GM19240 (cell line): ENCODE measurements at regions not wholly inside any gene's neighbourhood (a gene's known extent, or its start where the extent isn't known, plus 50 kb on each side); places are given as distances from the start of the nearest gene placed in this dataset.
"Not testable (repeated sequence)": the region's sequence is repeated elsewhere in the genome, so short reads cannot be mapped to it uniquely, and the experiment has no call there.

ENCODE experiments used
- DNase-seq: peaks from one replicate; pipeline ENCODE4 v3.0.0; 2011; ENCODE audit warnings: low spot score; ENCODE audit not compliant: insufficient read length

DNA sequence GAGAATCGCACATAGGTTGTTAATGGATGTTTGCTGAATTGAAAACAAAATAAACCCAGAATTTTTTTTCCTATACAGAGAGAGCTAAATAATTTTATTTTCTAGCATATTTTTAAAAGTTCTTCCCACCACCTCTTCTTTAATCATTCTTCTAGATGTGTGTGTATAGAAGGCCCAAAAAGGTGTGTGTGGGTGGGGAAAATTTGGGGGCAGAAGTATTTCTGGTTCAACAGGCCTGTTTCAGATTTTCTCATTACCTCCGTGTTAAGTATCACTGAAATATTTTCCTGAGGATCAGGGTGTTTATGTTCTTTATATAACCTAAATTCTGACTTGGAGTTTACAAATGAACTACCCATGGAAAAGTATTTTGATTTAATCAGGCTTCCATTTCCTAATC is 144.2 kb upstream of the ZNF804B start:
- DNase-seq, result no peak

DNA sequence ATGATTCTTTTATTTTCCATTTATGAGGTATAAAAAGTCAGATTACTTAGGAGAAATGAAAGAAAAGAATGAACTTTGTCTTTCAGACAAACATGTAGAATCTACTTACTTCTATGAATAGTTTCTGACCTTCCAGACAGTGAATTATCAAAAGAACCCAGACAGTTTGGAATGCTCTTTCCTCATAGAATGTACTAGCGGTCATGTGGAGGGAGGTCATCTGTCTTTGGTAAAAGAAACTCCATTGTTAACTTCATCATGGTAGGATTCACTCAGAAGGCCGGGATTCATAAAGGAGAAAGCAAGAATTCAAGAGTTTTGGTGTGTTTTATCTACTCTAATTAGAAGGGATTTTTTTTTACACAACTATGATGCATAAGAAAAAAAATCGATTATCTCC is 144.8 kb upstream of the ZNF804B start:
- DNase-seq, result no peak

DNA sequence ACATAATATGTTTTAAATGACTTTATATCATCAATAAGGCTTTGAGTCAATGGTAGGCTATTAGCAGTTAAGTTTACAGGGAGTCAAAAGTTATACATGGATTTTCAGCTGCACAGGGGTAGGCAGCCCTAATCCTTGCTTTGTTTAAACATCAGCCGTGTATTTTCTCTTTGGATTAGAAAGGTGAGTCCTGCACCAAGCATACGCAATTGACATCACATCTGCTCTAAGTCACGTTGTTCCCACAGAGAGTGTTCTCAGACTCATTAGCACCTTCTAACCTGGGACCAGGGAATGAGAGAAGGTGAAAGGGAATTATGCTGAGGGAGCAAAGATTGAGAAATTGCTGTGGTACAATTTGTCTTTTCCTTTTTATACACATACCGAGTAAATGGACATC is 148.6 kb upstream of the ZNF804B start:
- no peak for DNase-seq

DNA sequence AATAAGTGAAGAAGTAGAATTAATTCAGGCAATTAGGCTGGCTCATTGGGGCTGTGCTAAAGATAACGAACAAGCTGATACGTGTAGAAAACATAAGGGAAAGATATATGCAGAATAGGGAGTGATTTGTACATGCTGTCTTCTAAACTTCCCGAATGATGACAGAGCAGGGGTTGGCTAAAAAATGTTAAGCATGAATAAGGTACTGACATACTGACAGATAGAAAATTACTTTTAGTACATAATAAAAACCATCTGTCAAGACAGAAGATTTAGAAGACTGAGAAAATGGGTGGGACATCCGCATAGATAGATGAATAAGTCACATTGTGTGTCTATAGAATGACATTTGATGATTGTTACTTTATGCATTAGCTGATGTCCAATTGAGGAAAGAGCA is 158.8 kb upstream of the ZNF804B start:
- DNase-seq, result no peak

DNA sequence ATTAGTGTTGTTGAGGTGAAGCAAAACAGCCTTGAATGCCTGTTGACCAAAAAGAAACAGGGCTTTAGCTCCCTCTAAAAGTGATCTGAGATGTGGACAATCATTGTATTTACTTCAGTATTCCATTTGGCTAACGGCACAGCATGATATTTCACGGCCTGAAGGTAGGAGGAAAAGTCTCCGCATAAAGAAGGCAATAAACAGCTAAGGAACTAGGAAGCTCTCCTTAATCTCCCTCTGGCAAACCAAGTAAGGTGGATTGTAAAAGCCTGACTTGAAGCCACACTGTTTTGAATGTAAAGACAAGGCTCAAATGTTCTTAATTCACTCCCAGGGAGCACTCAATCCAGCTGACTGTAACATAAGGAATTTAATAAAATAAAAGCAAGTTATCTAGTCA is 160.0 kb upstream of the ZNF804B start:
- DNase-seq, result no peak

DNA sequence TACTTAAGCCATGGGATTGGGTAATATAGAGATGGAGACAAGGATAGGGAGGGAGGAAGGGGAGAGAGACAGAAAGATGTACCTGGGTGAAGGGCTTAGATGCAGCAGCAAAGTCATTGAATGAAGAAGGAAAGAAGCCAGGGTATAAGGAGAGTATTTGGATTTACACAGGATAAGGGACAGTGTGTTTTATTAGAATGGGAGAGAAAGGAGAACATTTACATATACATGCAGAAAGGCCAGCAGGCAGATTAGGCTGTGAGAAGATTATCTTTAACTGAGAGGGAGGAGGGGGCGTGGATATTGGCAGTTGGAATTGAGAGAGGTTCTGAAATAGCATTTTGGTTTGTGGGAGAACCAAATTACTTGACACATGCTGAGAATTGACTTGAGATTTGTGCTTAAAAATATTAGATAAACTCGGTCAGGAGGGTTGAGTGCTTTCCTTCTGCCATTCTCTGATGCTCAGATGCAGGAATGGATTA is 161.5 kb upstream of the ZNF804B start:
- no peak for DNase-seq

DNA sequence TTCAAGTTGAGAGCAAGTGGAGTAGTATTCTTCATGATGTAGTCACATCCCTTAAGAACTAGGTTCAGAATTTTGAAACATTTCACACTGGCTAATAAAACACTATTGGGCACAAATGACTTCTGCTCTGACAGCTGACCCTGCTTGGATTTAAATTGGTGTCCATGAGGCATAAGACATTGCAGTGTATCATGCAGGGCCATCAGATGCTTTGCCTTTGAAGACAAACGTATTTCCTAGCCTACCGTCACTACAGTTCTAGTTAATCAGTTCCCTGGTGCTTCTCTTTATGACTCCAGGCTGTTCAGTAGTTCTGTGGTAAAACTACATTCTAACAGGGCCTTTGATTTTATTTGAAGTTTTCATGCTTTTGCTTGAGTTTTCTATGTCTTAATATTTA is 168.5 kb upstream of the ZNF804B start:
- no peak for DNase-seq

DNA sequence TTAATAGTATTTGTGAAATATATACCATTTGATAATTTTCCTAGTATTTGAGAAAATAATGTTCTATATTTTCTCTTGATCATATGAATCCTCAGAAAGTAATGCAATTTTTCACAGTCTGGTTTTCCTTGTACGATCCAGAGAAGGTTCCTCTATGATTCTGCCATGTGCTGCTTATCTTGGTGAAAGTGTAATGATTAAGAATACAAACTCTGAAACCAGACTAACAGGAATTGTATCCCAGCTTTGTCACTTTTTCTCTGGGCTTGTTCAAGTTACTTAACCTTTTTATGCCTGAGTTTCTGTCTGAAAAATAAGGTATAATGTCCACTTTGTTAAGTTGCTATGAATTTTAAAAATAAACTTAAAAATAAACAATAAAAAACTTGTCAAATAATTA is 169.6 kb upstream of the ZNF804B start:
- DNase-seq, result no peak

DNA sequence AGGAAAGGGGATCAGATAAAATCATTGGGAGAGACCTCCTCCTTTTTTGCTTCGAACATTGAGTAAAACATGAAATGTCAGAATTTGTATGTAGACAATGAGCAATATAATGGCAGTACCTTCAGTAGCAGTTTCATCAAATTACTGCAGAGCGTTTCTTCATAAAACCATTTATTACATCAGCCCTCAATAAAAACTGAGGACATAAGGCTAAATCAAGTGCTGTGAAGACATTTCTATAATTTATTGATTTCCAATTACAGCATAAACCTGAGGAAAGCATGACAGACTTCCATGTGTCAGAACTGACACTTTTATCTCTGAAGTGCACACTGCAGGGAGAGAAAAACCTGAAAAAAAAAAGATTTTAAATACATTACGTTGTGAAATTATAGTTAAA is 172.6 kb upstream of the ZNF804B start:
- DNase-seq, result no peak

DNA sequence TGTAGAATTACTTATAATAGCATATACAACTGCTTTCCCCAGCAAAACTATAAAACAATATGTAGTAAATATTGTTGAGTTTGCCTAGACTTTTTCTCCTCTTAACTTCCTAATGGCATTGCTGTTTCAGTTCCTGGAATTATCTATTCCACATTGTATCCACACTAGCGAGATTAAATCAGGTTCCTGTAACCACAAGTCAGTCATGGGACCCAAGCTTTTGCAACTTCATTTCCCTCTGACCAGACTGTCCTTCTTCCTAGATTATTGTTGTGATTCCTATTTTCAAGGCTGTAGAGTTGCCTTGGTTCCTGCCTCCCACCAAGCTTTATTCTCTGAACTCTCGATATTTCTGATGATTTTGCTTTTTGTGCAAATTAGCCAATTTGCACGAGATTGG is 173.3 kb upstream of the ZNF804B start:
- DNase-seq, result no peak

DNA sequence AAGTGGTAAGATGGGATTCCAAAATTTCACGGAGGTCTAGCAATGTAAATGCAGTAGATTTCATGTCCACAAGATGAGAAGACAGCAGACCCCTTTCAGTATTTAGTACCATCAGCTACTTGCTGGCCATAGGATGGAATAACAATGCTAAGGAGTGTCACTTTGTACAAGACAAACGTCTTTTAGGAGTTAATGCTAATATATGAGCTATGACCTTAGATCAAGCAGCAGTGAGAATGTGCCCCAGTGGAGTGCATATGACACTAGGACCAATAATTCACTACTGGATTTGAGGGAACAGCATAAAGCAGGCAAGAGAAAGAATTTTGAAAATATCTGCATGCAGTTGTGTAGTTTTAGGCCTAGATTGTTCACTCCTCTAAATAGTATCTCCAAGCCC is 182.8 kb upstream of the ZNF804B start:
- DNase-seq, result no peak

DNA sequence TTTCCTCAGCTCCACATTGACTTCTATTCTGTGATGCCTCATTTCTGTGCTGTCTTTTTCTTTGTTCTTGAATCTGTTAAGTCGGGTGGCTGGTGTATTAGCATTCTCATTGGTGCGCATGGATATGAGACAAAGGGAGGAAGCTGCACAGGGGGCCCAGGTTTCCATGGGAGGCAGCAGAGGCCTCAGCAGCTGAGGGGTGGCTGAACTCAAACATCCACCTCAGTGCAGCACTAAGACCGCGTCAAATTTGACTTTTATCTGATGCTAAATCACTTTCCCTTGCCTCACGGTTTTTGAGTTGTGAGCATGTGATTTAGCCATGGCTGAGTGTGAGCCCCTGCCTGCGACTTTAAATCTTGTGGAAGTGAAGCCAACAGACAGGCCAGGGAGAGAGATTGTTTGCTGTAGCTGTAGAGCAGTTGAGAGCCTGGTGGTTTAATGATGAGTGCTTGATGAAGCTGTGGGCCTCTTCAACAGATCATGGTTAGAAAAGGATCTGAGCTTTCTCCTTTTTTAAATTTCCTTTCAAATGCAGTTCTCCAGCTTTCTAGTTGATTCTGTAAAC is 193.3 kb upstream of the ZNF804B start:
- no peak for DNase-seq

DNA sequence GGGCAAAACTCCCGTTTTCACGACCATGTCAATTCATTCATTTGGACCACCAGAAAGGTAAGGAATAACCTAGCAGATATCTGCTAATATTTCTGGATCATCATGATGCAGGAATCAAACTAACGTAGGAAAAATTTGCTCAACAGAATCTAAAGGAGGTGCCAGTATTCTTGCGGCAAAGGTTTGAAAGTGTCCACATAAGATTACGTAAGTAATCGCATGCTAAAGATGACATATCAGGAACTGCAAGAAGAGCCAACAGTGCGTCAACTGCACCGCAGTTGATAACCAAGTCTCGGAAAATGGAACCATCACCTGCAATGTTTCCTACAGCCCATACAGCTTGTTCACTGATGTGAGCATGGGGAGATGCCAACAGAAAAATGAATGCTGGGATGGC is 194.1 kb upstream of the ZNF804B start:
- no peak for DNase-seq

DNA sequence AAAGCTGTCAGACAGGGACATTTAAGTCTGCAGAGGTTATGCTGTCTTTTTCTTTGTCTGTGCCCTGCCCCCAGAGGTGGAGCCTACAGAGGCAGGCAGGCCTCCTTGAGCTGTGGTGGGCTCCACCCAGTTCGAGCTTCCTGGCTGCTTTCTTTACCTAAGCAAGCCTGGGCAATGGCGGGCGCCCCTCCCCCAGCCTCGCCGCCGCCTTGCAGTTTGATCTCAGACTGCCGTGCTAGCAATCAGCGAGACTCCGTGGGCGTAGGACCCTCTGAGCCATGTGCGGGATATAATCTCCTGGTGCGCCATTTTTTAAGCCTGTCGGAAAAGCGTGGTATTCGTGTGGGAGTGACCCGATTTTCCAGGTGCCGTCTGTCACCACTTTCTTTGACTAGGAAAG is 203.1 kb upstream of the ZNF804B start:
- not testable (repeated sequence) for DNase-seq

DNA sequence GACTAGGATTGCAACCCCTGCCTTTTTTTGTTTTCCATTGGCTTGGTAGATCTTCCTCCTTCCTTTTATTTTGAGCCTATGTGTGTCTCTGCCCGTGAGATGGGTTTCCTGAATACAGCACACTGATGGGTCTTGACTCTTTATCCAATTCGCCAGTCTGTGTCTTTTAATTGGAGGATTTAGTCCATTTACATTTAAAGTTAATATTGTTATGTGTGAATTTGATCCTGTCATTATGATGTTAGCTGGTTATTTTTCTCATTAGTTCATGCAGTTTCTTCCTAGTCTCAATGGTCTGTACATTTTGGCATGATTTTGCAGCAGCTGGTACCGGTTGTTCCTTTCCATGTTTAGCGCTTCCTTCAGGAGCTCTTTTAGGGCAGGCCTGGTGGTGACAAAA is 204.7 kb upstream of the ZNF804B start:
- not testable (repeated sequence) for DNase-seq

DNA sequence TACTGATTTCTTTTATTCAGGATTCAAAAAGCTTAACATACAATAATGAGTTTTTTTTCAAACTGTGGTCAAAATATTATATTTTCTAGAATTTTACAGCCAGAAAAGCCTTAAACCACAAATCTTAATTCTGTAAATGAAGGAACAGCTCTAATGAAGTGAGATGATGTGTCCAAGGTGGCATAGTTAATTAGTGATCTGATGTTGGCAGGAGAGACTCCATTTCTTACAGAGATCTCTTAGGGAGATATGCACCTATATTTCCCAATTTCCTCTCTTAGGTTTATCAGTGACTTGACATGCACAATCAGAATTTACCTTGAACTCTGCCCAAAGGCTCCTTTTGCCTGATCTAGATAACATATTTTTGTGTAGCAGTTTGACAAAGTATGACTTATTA is 211.1 kb upstream of the ZNF804B start:
- DNase-seq, result no peak

DNA sequence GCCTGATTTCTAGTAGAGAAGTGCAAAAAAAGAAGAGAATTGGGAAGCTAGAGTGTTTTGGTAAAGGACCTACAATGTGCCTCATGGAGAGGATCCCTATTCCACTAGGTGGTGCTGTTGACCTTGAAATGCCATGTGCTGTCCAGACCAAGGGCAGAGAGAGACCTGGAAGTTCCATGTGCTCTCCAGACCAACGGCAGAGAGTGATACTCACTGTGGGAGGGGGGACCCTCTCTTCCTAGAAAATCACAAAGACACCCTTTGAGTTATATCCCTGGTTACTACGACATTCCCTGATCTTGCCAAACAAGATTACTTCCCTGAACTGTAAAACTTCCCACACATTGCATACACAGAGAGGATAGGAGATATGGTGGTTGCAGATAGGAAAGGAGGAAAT is 212.7 kb upstream of the ZNF804B start:
- peak; percentile 2 for DNase-seq

DNA sequence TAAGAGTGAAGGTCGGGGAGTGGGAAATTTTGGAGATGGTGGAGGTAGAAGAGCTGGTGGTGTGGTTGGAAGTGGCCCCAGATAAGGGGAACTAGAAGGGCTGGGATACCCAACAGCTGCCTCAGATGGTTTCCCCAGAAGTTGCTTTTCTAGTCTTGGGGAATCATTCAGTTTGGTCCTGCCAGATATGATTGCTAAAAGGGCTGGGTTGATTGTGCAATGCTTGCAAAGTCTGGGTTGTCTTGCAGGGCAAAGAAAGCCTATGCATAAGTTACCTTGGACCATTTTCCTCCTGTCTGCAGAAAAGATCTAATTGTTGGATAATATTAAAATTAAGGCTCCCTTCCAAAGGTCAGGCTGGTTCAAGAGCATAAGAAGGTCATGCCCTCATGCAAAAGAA is 213.8 kb upstream of the ZNF804B start:
- no peak for DNase-seq

DNA sequence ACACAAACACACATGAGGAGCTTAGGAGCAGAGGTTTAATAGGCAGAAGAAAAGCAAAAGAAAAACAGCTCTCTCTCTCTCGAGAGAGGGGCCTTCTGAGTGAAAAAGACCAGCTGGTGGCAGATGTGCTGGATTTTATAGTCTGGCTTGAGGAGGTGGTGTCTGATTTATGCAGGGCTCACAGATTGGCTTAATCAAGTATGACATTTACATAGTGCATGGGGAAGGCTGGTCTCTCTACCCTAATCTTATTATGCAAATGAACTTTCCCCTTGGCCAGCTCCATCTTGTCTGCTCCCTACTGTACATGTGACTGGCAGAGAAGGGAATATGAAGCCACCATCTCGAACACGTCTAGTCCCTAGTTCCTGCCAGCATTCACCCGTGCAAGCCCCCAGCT is 219.5 kb upstream of the ZNF804B start:
- DNase-seq, result no peak

DNA sequence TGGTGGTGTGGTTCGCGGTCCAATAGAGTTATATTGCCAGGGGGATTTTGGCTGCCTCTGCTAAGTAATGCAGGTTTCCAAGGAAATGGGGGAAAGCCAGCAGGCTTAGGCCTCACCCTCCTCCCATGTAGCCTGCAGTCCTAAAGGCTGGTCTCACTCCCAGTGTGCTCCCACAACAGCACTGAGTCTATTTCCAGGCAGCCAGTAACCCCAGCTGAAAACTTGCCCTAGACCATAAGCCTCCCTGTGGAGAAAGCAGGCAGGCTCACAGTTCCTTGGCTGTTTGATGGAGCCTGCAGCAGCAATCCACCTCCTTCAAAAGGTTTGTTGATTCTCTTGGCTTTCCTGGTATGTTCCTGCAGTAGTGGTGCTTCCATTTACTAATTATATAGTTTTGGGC is 220.0 kb upstream of the ZNF804B start:
- no peak for DNase-seq

DNA sequence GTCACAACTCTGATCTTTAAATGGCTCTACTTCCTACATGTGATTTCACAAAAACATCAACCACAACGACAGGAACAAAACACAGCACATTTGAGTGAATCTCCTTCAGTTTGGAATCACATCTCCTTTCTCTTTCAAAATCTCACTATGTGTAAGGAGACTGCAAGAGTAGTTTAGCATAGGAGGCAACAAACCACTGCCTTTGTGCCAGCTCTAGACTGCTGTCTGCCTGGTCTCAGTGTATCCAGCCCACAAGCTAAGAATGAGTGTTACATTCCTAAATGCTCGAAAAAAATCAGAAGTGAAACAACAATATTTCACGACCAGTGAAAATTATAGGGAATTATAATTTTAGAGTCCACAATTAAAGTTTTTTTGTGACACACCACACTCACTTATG is 217.0 kb upstream of the STEAP4 start:
- DNase-seq, result no peak

DNA sequence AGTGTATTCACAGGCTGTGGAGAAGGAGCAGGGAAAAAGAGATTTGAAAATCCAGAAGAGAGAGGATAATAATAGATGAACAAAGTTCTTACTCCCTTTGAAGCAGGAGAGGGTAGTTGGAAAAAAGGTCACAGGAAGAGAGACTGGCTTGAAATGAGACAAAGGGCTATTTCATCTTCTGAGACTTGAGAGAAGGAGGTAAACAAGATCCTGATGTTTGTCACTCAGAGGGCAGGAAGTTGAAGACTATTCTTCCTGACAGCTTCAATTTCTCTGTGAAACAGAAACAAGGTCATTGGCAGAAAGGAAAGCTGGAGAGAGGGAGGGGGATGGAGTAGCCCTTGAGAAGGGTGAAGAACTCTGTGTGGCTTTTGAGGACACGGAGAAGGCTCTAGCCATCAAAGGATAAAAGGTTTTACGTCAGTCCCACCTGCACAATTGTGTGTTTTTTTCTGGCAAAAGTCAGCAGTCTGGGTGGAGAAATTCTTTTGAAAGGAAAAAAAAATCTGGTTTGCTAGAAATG is 216.1 kb upstream of the STEAP4 start:
- no peak for DNase-seq

DNA sequence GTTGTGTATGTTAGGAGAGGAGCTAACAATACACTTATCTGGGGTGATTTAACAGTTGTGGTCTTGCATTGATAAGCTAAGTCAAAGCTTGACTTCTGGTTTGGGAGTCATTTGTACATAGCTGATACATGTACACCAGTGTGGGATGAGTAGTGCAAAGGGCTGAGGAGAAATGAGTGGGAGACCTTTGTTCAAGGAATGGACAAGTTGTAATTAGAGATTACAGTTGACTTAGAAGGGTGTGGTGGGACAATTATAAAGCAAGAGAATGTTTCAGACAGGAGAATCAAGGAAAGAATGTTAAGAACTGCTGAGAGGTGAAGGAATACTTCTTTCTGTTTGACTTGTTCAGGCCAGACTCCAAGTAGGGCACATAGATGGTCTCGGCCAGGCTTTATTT is 209.7 kb upstream of the STEAP4 start:
- DNase-seq, result no peak

DNA sequence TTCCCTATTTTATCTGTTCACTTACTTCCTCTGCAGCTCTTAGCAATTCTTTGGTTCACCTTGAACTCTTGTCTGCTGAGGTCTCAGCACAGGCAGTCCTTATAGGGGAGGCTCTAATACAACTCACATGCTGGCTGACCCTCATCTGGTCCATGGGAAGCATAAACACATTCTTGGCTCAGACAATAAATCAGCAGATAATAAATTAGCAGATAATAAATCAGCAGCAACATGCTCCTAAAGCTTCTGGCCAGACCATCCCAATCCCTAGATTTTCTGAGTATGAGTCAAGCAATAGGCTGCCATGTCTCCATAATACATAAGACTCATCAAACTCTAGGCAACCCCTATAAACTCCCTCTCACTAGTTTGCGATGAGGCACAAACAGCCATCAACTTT is 208.6 kb upstream of the STEAP4 start:
- DNase-seq, result no peak
